NB4 (cell line): ENCODE measurements at regions not wholly inside any gene's neighbourhood (a gene's known extent, or its start where the extent isn't known, plus 50 kb on each side); places are given as distances from the start of the nearest gene placed in this dataset.

Experiments
- DNase-seq: peaks from one replicate; pipeline ENCODE4 v3.0.0; 2010; ENCODE audit warnings: low read depth
- H3K4me3 ChIP-seq: one replicate; pipeline ENCODE4 v1.5.1; 2011; ENCODE audit warnings: mild to moderate bottlenecking, low read depth, low read length, moderate library complexity
- MYC ChIP-seq: IDR thresholded peaks from 2 replicates; pipeline ENCODE4 v1.6.1; 2011; ENCODE audit warnings: low read depth, low read length
- POLR2A ChIP-seq: IDR thresholded peaks from 2 replicates; pipeline ENCODE4 v1.6.1; 2011; ENCODE audit warnings: mild to moderate bottlenecking; ENCODE audit not compliant: insufficient read length; ENCODE audit errors: extremely low read depth
- TF ChIP-seq, protein P1 (sequence below): IDR thresholded peaks from 2 replicates; pipeline ENCODE4 v1.6.1; 2011; ENCODE audit warnings: low read depth, low read length
- TF ChIP-seq, protein P2 (sequence below): IDR thresholded peaks from one replicate; pipeline ENCODE4 v1.5.1; 2012; ENCODE audit warnings: low read depth, low read length

DNA sequence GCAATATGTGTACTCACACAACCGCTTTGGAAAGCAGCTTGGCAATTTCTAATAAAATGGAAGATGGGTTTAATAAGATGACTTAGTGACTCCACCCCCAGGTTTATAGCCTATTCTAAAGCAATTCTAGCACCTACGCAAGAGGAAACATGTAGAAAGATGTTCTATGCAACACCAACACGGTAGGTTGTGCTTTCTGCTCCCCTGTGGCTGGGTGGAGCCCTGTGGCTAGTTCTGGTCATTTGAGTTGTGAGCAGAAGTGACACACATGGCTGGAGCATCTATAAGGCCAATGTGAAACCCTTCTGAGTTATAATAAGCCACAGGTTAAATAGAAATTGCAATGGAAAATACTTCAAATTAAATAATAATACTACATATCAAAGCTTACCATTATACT, 310.7 kb downstream of the CD83 start:
- DNase-seq: no peak
- TF ChIP-seq MYC: no peak
- TF ChIP-seq, protein P1, sequence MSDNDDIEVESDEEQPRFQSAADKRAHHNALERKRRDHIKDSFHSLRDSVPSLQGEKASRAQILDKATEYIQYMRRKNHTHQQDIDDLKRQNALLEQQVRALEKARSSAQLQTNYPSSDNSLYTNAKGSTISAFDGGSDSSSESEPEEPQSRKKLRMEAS: no peak
- TF ChIP-seq, protein P2, sequence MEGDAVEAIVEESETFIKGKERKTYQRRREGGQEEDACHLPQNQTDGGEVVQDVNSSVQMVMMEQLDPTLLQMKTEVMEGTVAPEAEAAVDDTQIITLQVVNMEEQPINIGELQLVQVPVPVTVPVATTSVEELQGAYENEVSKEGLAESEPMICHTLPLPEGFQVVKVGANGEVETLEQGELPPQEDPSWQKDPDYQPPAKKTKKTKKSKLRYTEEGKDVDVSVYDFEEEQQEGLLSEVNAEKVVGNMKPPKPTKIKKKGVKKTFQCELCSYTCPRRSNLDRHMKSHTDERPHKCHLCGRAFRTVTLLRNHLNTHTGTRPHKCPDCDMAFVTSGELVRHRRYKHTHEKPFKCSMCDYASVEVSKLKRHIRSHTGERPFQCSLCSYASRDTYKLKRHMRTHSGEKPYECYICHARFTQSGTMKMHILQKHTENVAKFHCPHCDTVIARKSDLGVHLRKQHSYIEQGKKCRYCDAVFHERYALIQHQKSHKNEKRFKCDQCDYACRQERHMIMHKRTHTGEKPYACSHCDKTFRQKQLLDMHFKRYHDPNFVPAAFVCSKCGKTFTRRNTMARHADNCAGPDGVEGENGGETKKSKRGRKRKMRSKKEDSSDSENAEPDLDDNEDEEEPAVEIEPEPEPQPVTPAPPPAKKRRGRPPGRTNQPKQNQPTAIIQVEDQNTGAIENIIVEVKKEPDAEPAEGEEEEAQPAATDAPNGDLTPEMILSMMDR: no peak
- TF ChIP-seq POLR2A: no peak
- no peak overlapping the region for H3K4me3 ChIP-seq

DNA sequence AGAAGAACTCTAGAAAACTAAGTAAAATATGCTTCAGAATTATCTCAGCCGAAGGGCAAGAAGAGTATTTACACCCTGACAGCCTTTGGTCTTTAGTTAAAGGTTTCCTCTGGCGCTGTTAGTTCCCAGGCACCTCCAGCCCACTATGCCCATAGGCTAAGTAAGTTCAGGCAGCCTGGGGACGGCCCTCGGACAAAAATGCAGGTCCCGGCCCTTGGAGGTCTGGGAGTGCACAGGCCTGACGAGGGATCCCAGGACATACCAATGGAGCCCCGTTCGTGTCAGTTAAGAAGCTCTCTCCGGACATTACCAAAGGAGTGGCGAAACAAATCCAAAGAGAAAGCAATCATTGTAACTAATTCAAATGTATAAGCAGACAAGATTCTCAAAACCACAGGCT, 311.8 kb downstream of the CD83 start:
- no peak overlapping the region for H3K4me3 ChIP-seq
- DNase-seq: no peak
- no peak for TF ChIP-seq MYC
- TF ChIP-seq, protein P1: no peak
- TF ChIP-seq POLR2A: no peak
- TF ChIP-seq, protein P2: no peak

DNA sequence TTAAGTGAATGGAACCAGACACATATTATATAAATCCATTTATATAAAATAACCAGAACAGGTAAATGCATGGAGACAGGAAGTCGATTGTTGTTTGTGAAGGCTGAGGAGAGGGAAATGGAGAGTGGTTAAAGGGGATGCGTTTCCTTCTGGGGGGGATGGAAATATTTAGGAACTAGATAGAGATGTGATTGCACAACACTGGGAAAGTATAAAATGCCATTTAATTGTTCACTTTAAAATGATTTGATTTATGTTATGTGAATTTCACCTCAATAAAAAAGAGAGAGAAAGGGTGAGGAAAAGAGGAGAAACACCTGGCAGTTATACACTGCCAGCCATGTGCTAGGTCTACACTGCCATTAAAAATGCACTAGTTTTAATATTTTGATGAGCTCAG, 312.6 kb downstream of the CD83 start:
- no peak overlapping the region for H3K4me3 ChIP-seq
- TF ChIP-seq, protein P1: no peak
- TF ChIP-seq, protein P2: no peak
- no peak for TF ChIP-seq POLR2A
- TF ChIP-seq MYC: no peak
- no peak for DNase-seq

DNA sequence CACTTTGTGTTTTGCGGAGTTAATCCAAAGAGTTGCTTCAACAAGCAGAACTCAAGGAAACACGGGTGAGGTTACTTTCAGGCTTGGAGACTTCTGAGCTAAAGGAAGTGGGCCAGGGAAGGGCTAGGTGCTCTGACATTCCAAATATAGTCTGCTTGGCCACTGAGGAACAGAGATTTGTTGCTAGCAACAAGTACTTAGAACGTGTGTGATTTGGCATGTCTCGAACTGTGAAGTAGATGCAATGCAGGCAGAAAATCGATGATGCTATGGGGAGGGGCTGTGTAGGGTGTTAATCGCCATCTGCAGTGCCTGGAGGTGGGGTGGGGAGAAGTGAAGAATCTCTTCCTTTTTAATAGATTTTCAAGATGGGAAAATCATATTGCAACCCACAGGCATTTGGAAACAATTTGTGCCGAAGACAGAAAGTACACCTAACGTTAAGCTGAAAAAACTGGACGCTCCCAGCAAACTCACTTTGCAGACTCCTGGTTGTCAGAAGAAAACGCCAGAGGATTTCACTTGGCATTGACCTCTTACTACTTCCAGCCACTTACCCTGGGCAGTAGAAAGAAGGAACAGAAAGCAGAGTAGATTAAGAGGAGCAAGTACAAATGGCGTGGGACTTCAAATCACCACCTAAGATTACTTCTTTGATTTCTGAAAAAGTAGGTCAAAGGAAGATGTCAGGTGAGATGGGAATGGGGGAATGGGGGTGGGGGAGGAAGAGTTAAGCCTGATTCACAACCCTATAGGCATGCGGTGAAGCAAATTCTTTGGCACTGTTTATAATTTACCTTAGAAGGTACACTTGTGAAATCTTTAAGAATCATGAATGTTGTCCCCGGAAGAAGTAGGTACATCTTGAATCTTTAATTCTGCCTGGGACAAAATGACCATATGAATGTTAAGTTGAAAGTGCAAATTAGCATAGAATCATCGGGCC, 314.1 kb downstream of the CD83 start:
- no peak for DNase-seq
- H3K4me3 ChIP-seq: no peak overlapping the region
- TF ChIP-seq MYC (no peak), POLR2A (no peak)
- TF ChIP-seq, protein P2: no peak
- TF ChIP-seq, protein P1: no peak

DNA sequence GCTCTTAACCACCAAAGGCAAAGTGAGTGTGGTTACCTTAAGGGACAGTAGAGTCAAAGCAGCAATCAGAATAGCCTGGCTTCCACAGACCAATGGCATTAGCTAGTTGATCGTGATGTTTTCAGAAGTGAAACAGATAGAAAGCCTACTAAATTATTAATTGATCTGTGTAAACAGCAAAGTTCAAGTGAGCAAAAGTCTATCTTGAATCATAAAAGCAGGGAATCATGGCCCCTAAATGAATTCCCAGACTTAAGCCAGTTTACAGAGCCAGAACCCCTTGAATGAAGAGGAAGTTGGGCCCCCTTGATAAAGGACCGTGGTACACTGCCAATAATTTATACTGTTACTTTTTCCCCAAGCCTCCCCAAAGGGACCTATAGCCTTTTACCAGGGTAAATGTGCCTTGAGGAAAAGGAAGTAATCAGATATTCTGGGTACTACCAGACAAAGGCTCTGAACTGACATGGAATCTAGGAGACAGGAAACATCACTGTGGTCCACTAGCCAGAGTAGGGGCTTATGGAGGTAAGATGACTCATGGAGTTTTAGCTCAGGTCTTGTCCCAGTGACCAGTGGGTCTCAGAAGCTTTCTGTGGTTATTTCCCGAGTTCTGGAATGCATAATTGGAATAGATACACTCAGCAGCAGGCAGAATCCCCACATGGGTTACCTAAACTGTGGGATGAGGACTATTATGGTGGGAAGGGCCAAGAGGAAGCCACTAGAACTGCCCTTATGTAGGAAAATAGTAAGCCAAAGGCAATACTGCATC, 317.5 kb downstream of the CD83 start:
- no peak overlapping the region for H3K4me3 ChIP-seq
- TF ChIP-seq, protein P1: no peak
- TF ChIP-seq POLR2A: no peak
- TF ChIP-seq, protein P2: no peak
- TF ChIP-seq MYC: no peak
- no peak for DNase-seq
